Gastroesophageal sphincter (tissue), 4 donors: ENCODE measurements at regions not wholly inside any gene's neighbourhood (a gene's known extent, or its start where the extent isn't known, plus 50 kb on each side); places are given as distances from the start of the nearest gene placed in this dataset.

Experiments
- ATAC-seq: fragments of 150-250 bp; one replicate; pipeline ENCODE4 v1.9.1; 2016; ENCODE audit warnings: mild to moderate bottlenecking, moderate library complexity
- H3K27ac ChIP-seq, 4 donors: fragments of 200-600 bp; sonication (generic) in 3 of 4; 1 replicate in 3 of 4; 2 replicates in 1 of 4; pipeline ENCODE4 v1.5.1; 2016 to 2019
- H3K27me3 ChIP-seq: fragments of 200-600 bp; sonication (generic); one replicate; pipeline ENCODE4 v1.5.1; 2019
- H3K36me3 ChIP-seq, 2 donors: fragments of 200-600 bp; sonication (generic); one replicate each; pipeline ENCODE4 v1.5.1; 2019; ENCODE audit warnings: control low read depth in 1 of 2
- H3K4me1 ChIP-seq, 3 donors: fragments of 200-600 bp; sonication (generic); 1 replicate in 2 of 3; 2 replicates in 1 of 3; pipeline ENCODE4 v1.5.1; 2016 to 2019; ENCODE audit warnings: control low read depth in 2 of 3
- H3K4me3 ChIP-seq, 2 donors: fragments of 200-600 bp; sonication (generic); one replicate each; pipeline ENCODE4 v1.5.1; 2019; ENCODE audit warnings: mild to moderate bottlenecking in 1 of 2, moderate library complexity in 1 of 2
- H3K9me3 ChIP-seq, 3 donors: fragments of 200-600 bp; sonication (generic); one replicate each; pipeline ENCODE4 v1.5.1; 2017 to 2019; ENCODE audit warnings: control low read depth in 2 of 3
- CTCF ChIP-seq, 4 experiments: fragments of 200-600 bp in 2 of 4; fragments of 450-650 bp in 2 of 4; sonication (generic) in 1 of 4; IDR thresholded peaks; one replicate each; pipeline ENCODE4 v1.5.1; 2017 to 2019; ENCODE audit warnings: antibody characterized with exemption in 4 of 4, mild to moderate bottlenecking in 2 of 4, moderate library complexity in 2 of 4
- EP300 ChIP-seq: sonication (generic); formaldehyde crosslinking; IDR thresholded peaks from one replicate; pipeline ENCODE4 v1.6.1; 2017; ENCODE audit warnings: antibody characterized with exemption, mild to moderate bottlenecking
- POLR2A ChIP-seq, 2 donors: fragments of 450-650 bp; IDR thresholded peaks; one replicate each; pipeline ENCODE4 v1.6.1; 2017; ENCODE audit warnings: antibody characterized with exemption in 2 of 2, mild to moderate bottlenecking in 2 of 2, moderate library complexity in 1 of 2
- POLR2AphosphoS5 ChIP-seq: sonication (generic); formaldehyde crosslinking; IDR thresholded peaks from one replicate; pipeline ENCODE4 v1.6.1; 2017; ENCODE audit warnings: antibody characterized with exemption
- WGBS, 2 donors: methylation state at CpG; one replicate each; pipeline ENCODE4 v1.1.5; 2018; ENCODE audit warnings: low coverage in 1 of 2; 5-methylcytosine and 5-hydroxymethylcytosine counted together

DNA sequence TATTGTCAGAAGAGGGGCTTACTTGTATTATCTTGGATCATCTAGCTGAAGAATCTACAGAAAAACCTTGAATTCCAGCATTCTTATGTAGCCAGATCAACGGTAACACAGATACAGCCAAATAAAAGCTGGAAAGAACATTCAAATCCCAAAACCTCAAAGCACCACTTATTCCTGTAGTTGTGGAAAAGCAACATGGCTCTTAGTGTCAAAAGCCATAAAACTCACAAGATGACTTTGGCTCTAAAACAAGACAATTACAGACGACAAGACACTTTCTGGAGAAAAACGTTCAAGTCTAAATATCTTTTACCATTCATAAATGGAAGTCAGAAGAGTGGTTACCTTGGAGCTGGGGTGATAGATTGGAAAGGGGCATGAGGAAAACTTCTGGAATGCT lies 173.0 kb downstream of the HERPUD2 start:
- peaks cover 31% of the 10 kb centered on the region for H3K27me3 ChIP-seq
- no peaks in the 10 kb centered on the region for H3K9me3 ChIP-seq
- no peak for TF ChIP-seq EP300
- TF ChIP-seq POLR2AphosphoS5 = no peak
- TF ChIP-seq CTCF (IDR thresholded peaks at IDR 0.05) = no peak
- TF ChIP-seq POLR2A (IDR thresholded peaks at IDR 0.05) = no peak
- no peak overlapping the region for H3K27ac ChIP-seq
- no peak overlapping the region for H3K4me3 ChIP-seq
- no peaks in the 10 kb centered on the region for H3K36me3 ChIP-seq
- ATAC-seq = no peak
- no peaks in the 10 kb centered on the region for H3K4me1 ChIP-seq
- 52 to 74% methylated on average over 3 of the region's 3 CpGs for WGBS, 2 donors

DNA sequence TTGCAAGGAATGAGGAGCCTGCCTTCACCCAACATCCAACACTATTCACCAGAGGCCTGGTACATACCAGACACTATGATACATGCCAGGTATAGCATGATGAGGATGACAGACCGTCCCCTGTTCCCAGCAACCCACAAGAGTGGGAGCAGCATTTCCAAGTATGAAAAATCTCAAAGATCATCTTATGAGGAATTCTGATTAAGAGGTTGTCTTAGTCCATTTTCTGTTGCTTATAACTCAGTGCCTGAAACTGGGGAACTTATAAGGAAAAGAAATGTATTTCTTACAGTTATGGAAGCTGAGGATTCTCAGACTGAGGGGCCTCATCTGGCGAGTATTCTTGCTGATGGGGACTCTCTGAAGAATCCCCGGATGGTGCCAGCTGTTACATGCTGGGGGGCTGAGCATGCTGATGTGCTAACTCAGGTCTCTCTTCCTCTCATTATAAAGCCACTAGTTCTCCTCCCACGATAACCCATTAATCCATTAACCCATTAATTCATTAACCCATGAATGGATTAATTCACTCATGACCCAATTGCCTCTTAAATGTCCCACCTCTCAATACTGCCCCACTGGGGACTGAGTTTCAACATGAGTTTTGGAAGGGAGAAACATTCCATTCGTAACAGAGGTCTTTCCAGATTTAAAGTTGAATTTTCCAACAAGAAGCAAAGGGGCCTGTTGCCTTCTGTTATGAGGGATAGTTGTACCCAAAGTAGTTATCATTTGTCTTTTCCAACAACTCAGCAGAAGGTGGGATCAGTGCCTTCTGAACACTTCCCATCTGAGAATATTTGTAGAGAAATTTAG lies 173.9 kb downstream of the HERPUD2 start:
- Histone ChIP-seq H3K4me3 (no peak overlapping the region), H3K27me3 (peaks cover 23% of the 10 kb centered on the region), H3K36me3 (no peaks in the 10 kb centered on the region), H3K4me1 (no peaks in the 10 kb centered on the region), H3K9me3 (no peaks in the 10 kb centered on the region), H3K27ac (no peak overlapping the region)
- 50 to 52% methylated on average over 5 of the region's 5 CpGs for WGBS, 2 donors
- no peak for ATAC-seq
- TF ChIP-seq EP300 (no peak), POLR2A (IDR thresholded peaks at IDR 0.05) (no peak), CTCF (IDR thresholded peaks at IDR 0.05) (no peak), POLR2AphosphoS5 (no peak)

- H3K36me3 ChIP-seq = no peaks in the 10 kb centered on the region
- H3K4me3 ChIP-seq = no peak overlapping the region
- no peak for TF ChIP-seq POLR2A (IDR thresholded peaks at IDR 0.05)
- no peak for TF ChIP-seq POLR2AphosphoS5
- TF ChIP-seq CTCF (IDR thresholded peaks at IDR 0.05) = peak; percentile 62 to 82 (median 76)
- H3K27me3 ChIP-seq = peaks cover 23% of the 10 kb centered on the region
- ATAC-seq = peak; percentile 43
- no peaks in the 10 kb centered on the region for H3K9me3 ChIP-seq
- WGBS, 2 donors = 30 to 33% methylated on average over 6 to 14 of the region's 14 CpGs
- H3K4me1 ChIP-seq = no peaks in the 10 kb centered on the region
- no peak overlapping the region for H3K27ac ChIP-seq
These were observed 174.7 kb downstream of the HERPUD2 start for GRCh38 chr7:35519971-35520809.

DNA sequence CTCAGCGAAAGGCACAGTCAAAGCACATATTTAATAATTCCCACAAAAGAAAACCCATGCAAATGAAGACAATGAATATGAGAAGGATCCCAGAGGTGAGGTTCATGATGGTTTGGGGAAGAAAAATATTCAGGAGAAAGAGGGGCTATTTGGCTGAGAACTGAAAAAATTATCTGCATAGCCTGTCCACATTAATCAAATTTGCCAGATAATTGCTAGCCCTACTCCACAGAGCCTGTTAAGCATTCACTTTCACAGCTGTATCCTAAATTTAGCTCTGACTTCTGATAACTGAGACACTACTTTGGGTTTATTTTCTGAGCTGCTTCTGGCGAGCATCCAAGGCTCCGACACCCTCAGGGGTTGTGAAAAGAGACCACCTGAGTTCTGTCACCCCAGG lies 176.2 kb downstream of the HERPUD2 start:
- ATAC-seq = no peak
- H3K4me3 ChIP-seq = no peak overlapping the region
- no peaks in the 10 kb centered on the region for H3K36me3 ChIP-seq
- 42 to 75% methylated on average over 1 to 2 of the region's 3 CpGs for WGBS, 2 donors
- H3K9me3 ChIP-seq = no peaks in the 10 kb centered on the region
- no peak overlapping the region for H3K27ac ChIP-seq
- H3K27me3 ChIP-seq = peaks cover 15% of the 10 kb centered on the region
- TF ChIP-seq EP300 (no peak), POLR2A (IDR thresholded peaks at IDR 0.05) (no peak), POLR2AphosphoS5 (no peak), CTCF (IDR thresholded peaks at IDR 0.05) (no peak)
- H3K4me1 ChIP-seq = no peaks in the 10 kb centered on the region
